Kidney glomerular epithelial cell (primary cell): ENCODE measurements at regions not wholly inside any gene's neighbourhood (a gene's known extent, or its start where the extent isn't known, plus 50 kb on each side); places are given as distances from the start of the nearest gene placed in this dataset.
"Not testable (repeated sequence)": the region's sequence is repeated elsewhere in the genome, so short reads cannot be mapped to it uniquely, and the experiment has no call there.

ENCODE experiments used
- DNase-seq: peaks from one replicate; lab custom pipeline; 2025; lab: John Stamatoyannopoulos, UW

DNA sequence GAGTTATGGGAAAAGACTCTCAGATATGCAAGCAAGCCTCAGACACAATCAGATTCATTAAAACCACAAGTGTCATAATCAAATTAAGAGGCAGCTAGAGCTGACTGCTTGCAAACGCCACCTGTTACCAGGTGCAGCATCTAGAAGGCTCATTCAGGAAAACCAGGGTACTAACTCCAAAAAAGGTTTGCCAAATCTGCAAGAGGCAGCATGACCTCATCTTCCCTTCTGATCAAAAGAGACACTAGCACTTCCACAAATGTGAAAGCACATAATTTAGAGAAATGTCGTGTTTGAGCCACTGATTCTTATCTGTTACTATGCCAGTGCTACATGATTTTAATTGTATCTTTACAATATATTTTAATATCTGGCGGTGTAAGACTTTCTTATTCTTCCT is 123.3 kb upstream of the NANOGP8 start:
- no peak for DNase-seq

DNA sequence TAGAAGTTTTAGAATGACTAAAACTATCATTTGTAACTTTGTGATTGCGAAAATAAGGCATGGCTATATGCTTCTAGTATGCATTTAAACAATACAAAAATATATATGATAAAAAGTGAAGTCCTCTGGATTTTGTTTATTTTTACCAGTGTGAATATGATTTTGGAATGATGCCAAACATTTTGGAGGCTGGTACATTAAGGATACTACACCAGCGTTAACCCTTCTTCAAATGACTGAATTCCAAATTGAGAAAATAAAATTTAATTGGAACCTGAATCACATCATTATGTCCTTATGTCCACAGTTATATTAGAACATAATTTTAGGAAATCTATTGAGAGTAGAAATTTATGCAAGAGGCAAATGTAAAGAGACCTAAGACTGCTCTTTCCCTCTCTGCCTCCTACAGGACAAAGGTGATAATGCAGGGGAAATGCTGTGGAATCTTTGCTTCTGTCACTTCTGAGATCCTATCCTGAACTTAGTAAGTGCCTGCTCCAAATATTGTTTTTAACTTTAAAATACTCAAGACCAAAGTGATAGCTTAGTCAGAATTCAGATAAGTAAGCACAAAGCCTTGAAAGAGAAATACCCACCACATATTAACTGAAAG is 121.1 kb upstream of the NANOGP8 start:
- no peak for DNase-seq

DNA sequence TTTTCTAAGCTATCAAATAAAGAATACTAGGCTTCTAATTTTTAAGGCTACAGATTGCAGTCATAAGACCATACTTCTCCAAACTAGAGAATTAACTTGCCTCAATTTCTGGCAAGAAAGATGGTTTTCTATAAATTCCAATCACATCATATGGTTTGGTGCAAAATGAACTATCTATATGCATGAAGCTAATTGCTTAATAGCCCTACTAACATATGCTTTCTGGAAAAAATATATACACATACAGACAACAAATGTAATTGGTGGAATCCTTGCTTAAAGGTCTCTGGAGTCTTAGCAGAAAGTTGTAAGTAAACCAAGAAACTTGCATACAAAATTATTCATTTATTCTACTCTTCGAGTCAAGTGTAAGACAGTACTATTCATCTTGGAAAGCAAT is 113.1 kb upstream of the NANOGP8 start:
- DNase-seq: no peak

DNA sequence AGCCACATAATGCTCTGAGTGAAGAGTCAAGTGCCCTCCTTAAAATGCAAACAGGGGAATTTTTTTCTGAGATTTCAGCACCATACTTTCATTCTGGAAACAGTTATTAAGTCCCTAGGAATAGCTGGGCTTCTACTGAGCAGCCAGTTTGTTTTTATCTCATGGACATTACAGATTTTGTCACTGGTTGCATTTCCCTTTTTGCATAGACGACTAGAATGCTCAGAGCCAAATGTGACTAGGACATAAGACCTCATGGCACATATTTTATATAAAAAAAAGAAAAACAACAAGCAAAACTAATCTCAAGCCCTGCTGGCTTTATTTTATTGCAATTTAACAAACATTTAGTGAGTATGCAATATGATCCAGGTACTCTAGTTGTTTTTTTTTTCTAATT is 112.7 kb upstream of the NANOGP8 start:
- DNase-seq: no peak

DNA sequence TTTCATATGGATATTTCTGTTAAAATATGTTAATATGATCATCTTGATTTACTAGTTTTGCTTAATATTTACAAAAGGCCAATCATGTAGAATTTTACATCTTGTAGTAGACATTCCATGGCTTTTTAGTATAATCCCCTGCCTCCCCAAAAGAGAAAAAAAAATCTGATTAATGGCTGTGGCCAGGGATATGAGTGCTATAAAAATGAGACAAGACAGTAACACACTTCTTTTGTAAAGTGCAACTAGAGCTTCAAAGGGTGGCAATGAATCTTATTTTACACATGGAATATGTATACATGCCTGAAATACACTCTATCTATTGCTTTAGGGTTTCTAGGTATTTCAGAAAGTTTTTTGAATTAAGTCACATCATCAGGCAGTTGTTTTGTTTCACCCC is 112.2 kb upstream of the NANOGP8 start:
- DNase-seq: no peak

DNA sequence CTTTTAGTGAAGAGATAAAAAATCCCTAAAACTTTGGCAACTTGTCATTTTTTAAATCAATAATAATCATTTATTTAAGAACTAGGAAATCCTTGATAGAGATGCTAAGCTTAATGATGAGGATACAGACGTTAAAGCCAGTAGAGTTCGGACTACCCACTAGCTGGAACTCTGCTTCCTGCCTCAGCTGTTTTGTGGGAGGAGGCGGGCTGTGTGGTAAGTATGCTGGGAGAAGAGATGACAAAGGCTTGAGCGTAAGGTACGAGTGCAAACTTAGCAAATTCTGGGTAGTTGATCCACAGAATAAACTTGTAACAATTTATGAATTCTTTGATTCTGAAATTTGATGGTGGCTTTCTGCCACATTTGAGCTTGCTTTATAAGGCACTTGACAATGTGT is 111.2 kb upstream of the NANOGP8 start:
- no peak for DNase-seq

DNA sequence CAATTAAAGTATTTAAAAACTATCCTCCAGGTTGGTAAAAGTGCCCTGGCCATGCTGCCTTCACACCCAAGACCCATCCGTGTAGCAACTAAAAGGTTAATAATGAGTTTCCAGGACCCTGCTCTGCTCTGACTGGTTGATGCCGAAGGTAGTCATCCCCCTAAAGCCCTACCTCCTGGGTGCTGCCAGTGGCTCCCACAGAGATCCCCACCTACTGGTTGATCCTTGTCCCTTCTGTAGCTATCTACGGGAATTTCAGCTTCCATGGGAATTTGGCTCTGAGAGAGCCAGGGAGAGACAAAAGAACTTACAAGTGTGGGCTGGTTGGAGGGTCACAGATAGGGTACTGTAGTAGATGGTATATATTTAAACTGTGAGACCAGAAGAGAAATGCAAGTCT is 110.6 kb upstream of the NANOGP8 start:
- no peak for DNase-seq

DNA sequence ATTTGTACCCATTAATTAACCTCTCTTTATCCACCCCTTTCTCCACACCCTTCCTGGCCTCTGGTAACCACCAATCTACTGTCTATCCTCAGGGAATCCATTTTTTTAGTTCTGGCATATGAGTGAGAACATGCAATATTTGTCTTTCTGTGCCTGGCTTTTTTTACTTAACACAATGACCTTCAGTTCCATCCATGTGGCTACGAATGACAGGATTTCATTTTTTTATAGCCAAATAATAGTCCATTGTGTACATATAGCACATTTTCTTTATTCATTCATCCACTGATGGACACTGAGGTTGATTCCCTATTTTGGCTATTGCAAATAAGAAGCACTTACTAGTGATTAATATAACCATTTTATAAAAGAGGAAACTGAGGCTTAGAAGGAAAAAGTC is 109.9 kb upstream of the NANOGP8 start:
- DNase-seq: no peak

DNA sequence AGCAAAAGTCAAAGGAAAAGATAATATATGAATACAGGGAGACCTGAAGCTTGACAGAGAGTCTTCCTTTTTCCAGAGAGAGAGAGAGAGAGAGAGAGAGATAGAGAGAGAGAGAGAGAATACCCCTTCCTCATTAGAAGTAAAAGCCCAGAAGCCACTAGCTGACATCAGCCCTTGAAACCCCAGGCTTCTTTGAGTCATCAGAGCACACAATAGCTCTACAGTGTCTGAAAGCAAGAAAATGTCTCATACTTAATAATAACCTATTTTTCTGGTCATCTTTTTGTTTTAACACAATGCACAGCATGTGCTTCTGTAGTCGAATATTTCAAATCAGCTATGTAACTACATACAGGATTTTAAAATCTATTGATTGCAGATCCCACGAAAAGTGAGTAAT is 109.2 kb upstream of the NANOGP8 start:
- DNase-seq: no peak

DNA sequence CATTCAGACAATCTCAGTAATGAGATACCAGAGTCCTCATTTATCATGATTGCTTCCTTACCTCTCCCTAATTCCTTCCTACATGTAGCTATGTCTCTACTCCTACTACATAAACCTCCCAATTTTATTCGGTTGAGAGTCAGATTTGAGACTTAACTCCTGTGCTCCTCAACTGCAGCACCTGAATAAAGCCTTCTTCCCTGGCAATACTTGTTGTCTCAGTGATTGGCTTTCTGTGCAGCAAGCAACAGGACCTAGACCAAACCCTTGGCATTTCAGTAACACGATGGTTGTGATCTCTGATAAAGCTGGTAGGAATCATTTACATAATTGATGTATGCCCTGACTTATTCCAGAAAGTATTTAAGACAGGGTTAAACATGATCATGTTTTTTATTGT is 106.7 kb upstream of the NANOGP8 start:
- no peak for DNase-seq

DNA sequence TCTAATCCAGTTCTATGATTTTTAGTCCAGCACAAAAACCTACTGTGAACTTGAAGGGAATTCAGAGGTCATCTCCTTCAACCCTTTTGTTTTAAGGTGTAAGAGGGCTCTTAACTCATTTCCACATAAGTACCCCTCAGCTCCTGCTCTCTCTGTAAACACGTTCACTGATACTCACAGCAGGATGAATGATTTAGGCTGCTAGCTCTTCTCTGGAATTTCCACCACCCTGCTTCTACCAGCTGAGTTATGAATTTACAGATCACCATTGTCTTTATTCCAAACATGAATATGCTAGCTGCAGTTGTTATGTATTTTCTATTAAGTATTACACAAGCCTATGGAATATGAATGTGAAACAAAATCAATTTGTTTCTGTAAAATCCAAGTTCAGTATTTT is 101.3 kb upstream of the NANOGP8 start:
- DNase-seq: no peak

DNA sequence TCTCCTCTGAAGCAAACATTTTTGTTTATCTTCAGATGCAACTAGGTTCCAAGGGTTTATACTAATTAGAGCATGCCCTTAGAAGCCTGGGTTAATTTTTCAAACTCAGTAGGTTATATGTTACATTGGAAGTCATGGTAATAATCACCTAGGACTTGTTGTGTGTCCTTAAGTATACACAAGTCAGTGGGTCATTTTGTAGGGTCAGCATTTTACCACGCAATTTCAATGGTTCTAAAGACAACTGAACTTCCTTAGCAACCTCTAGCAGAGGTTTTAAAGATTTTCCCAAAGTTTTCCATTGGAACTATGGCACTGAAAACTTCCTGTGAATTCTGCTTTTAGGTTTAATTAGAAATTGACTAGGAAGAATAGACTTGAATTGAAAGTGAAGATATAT is 99.6 kb upstream of the NANOGP8 start:
- DNase-seq: no peak

DNA sequence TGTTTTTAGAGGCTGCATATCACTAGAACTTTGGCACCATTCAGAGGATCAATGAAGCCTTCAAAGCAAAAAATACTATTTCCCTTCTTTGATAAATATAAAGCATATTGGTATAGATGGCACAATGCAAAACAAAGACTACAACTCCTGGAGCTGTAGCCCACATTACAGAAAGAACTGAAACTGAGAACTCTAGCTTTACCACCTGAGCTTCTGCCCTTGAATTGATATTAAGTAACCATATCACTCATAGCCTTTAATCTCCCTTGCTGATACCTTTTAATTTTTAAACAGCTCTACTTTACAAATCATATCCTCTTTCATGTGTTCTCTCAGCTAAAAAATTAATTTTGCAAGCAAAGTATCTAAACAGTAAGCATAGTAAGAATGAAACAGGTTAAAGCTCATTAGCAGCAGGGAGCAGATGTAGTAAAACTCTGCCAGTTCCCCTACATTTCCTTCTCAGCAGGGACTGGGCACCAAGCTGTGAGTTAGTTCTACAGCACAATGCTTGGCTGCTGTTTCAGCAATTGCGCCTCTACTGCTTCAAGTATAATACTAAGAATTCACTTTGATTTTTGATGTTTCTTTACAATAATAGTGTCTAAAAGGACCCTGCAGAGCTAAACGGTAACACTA is 97.9 kb upstream of the NANOGP8 start:
- DNase-seq: no peak

DNA sequence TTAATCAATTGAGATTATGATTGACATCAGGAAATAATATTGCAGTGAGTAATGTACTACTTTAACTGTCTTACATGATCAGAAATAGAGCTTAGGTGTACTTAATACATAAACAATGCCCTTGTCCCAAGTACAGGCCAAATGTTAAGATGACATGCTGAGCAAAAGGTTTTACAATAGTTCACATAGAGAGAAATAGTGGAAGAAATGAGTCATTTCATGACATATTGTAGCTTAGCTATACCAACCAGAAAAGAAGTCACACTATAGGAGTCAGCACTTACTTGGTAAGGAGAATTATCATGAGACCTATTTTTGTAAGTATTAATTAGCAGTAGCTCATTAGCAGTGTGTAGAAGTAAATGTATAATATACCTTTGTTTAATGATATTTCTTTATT is 96.4 kb upstream of the NANOGP8 start:
- DNase-seq: no peak

DNA sequence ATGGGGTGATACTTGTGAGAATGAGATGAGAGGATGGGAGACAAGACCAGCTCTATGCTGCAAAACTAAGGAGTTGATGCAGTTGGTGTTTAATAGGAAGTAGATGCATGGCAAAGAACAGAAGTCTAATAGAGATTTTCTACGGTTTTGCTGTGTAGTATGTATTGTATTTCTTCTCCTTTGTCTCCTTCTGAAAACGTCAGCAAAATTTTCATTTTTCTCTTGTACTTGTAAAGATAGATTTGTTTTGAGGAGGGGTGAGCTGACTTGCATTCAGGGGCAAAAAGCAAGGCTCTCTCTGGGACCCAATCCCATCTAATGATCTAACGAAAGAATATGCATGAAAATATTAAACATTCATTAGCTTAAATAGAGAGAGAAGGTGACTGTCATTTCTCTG is 94.6 kb upstream of the NANOGP8 start:
- DNase-seq: no peak

DNA sequence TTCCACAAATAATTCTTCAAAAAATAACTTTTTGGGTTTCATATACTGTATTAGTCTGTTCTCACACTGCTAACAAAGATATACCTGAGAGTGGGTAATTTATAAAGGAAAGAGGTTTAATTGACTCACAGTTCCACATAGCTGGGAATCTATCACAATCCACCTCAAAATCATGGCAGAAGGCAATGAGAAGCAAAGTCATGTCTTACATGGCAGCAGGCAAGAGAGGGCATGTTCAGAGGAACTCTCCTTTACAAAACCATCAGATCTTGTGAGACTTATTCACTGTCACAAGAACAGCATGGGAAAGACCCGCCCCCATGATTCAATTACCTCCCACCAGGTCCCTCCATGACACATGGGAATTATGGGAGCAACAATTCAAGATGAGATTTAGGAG is 93.1 kb upstream of the NANOGP8 start:
- not testable (repeated sequence) for DNase-seq

DNA sequence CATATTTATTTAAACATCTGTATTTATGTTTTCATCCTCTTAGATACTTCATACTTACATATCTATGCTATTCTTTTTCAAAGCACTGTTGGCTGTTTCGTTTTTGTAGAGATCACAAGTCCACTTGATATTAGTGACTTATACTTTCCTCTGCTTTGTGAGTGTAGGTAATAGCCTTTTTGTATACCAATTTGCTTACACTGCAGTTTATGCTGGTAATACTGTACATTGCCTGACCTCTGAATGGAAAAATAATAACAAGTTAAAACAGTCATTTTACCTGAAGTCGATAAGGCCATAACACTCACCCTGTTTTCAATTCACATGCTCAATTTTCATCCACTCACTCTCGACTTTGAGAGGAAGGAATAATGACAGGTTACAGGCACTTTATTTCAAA is 89.9 kb upstream of the NANOGP8 start:
- no peak for DNase-seq

DNA sequence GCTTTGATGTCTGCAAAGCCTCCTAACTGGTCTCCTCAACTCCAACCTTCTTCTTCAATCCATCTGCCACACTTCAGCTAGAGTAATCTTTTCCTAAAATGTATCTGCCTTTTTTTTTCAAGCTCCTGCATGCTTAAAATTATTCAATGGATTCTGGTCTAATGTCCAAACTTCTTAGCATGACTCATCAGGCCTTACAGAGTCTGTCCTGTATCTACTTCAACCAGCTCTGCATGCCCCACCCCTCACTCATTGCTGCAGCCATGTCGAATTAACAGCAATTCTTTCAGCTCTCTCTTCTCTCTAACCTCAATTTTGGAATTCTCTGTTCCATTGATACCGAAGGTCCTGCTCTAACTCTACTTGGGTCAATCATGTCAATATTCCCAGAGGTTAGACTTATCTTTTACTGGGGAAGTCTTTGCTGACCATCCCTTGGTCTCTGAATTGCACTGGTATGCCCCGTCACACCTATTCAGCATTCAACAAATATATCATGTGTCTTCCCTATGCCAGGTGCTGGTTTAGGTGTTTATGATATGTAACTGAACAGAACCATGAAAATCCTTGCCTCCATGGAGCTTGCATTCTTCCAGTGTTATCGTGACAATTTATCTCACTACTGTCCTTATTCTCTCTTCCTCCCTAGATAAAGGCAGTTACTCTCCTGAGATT is 88.5 kb upstream of the NANOGP8 start:
- DNase-seq: no peak

DNA sequence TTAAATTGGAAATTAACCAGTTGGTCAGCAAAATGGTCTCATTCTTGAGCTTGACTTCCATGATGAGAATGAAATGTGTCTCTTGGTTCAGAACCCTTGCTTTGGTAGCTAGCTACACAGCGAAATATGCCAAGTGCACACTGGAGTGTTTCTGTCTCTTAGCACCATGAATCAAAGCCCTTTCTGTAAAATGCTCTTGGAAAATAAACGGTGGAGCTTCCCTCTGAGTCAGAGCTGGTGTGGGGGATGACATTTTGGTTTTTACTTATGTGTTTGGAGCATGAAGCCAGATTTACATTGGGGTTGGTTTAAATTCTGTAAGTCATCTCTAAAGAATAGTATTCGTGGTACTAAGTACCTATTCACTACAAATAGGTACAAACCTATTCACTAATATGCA is 85.1 kb upstream of the NANOGP8 start:
- DNase-seq: no peak

DNA sequence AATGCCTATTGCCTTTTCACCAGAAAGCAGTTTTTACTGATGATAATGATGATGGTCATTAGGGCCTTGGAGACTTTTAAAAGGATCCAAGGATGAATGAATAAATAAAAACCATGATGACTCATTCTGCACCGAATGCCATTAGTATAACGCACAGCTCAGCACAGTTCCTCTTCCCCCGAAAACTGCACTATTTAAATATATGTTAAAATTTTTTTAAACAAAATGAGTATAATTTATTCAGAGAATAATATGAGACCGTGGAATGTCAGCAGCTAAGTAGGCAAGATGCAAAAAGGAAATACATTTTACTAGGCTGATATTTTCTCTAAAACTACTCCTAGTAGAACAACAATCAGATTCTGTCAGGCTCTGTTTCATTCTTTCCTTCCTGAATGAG is 83.4 kb upstream of the NANOGP8 start:
- peak; percentile 19 for DNase-seq

DNA sequence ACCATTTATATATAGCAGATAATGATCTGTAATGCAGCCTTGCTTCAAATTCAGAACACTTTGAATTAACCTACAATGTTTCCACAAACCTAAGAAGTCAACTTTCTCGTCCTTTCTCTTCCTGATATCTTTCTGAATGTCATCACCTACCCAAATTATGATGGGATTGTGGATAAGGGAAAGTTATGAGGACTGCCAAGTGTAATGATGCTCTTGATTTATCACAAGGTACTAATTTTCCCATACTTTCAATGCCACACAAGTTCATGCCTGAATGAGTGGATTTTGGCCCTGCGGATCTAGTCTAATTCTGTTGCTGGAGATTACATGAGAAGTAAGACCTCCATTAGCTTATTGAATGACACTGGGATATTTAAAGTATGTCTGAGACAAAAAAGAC is 82.6 kb upstream of the NANOGP8 start:
- no peak for DNase-seq

DNA sequence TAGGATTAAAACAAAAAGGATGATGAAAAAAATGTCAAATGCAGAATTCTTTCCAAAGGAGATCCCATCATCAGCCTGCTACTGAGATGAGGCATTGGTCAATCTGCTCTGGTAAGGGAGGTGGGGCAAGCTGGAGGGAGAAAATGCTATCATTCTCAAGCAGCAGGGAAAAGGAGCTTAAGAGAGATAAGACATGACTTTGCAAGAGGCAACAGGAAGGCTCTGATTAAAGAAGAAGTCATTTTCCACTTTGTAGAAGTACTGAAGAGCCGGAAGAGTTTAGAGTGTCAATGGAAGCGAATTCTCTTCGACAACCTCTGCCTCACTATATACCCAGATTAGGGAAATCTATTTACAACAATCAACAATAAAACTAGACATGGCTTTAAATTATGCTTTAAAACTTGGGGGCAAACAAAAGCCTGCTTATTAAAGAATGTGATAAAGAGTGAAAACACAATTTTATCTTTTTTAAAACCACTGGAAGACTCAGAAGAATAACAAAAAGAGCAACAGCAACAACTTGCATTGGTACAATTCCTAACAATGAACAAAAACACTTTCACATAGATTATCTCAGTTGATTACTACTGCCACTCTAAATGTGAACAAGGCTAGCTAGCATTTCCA is 81.8 kb upstream of the NANOGP8 start:
- no peak for DNase-seq

DNA sequence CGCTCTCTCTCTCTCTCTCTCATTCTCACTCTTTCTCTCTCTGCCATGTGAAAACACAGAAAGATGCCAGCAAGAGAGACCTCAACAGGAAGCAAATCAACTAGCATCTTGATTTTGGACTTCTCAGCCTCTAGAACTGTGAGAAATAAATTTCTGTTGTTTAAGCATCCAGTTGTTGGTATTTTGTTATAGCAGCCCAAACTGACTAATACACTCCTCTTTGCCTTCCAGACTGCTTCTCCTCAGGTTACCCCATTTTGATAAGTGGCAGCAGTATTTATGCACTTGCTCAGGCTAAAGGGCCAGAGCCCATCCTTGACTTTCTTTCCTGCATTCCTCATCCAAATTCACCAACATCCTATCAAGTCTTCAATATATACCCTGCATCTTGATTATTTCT is 76.6 kb upstream of the NANOGP8 start:
- no peak for DNase-seq
